CD4-positive, alpha-beta T cell (primary cell): ENCODE measurements at regions not wholly inside any gene's neighbourhood (a gene's known extent, or its start where the extent isn't known, plus 50 kb on each side); places are given as distances from the start of the nearest gene placed in this dataset.

Experiments
- ATAC-seq: fragments of 200-7000 bp; cut with Tn5 transposase; one replicate; pipeline ENCODE4 v1.10.0; 2022; ENCODE audit warnings: mild to moderate bottlenecking; ENCODE audit not compliant: poor library complexity
- CTCF ChIA-PET: fragments of 350-600 bp; sonication (Branson Sonifier 250); formaldehyde crosslinking; loops from one replicate; lab custom pipeline; 2021; ENCODE audit warnings: antibody characterized with exemption, inconsistent platforms; lab: Charles Lee
- POLR2A ChIA-PET: fragments of 350-600 bp; sonication (Branson Sonifier 250); formaldehyde crosslinking; loops from one replicate; lab custom pipeline; 2021; ENCODE audit warnings: antibody characterized with exemption, inconsistent platforms; lab: Charles Lee
- DNase-seq, 14 experiments: peaks; one replicate each; pipeline ENCODE4 v3.0.0-alpha.2; 2013 to 2020; ENCODE audit warnings: mixed read lengths in 2 of 14
- H3K27ac ChIP-seq, 2 donors: one replicate each; pipeline versions ENCODE4 v1.5.1 to v1.7.0; 2013; ENCODE audit warnings: low read length in 2 of 2, low read depth in 1 of 2, mild to moderate bottlenecking in 1 of 2
- H3K27me3 ChIP-seq, 2 experiments: 1 replicate in 1 of 2; 2 replicates in 1 of 2; pipeline versions ENCODE4 v1.6.1 to v1.7.0; 2013; ENCODE audit warnings: low read length in 2 of 2, control low read depth in 1 of 2, mild to moderate bottlenecking in 1 of 2, moderate library complexity in 1 of 2; ENCODE audit not compliant: insufficient read depth in 2 of 2, control insufficient read depth in 1 of 2
- H3K36me3 ChIP-seq: one replicate; pipeline ENCODE4 v1.6.1; 2013; ENCODE audit warnings: low read length, control low read depth; ENCODE audit not compliant: insufficient read depth
- H3K4me1 ChIP-seq: one replicate; pipeline ENCODE4 v1.6.1; 2013; ENCODE audit warnings: low read length, control low read depth; ENCODE audit not compliant: insufficient read depth
- H3K4me3 ChIP-seq: one replicate; pipeline ENCODE4 v1.5.1; 2013; ENCODE audit warnings: mild to moderate bottlenecking, low read length, moderate library complexity
- H3K9me3 ChIP-seq, 2 experiments: 1 replicate in 1 of 2; 2 replicates in 1 of 2; pipeline versions ENCODE4 v1.6.1 to v1.7.0; 2013; ENCODE audit warnings: low read length in 2 of 2, mild to moderate bottlenecking in 2 of 2, control low read depth in 1 of 2, moderate library complexity in 1 of 2; ENCODE audit not compliant: control insufficient read depth in 1 of 2, insufficient read depth in 1 of 2
- H3K27ac Mint-ChIP-seq: one replicate; pipeline ENCODE4 v1.8.0; 2020; ENCODE audit warnings: mixed read lengths
- H3K27me3 Mint-ChIP-seq: one replicate; pipeline ENCODE4 v1.8.0; 2021; ENCODE audit warnings: mixed read lengths
- H3K36me3 Mint-ChIP-seq: one replicate; pipeline ENCODE4 v1.8.0; 2021; ENCODE audit warnings: low read depth, mixed read lengths
- H3K4me1 Mint-ChIP-seq: one replicate; pipeline ENCODE4 v1.8.0; 2021; ENCODE audit warnings: low read depth, mixed read lengths
- H3K4me3 Mint-ChIP-seq: one replicate; pipeline ENCODE4 v1.8.0; 2020; ENCODE audit warnings: mild to moderate bottlenecking, mixed read lengths
- H3K9me3 Mint-ChIP-seq: one replicate; pipeline ENCODE4 v1.8.0; 2020; ENCODE audit warnings: mixed read lengths
- intact Hi-C, 2 experiments: fragments of 100-400 bp; cut with DNase I in 1 of 2; cut with micrococcal nuclease in 1 of 2; formaldehyde crosslinking; loops; one replicate each; pipeline versions ENCODE4 v1.15.1 to v1.9.0; 2023 to 2025; cut with DNase I, micrococcal nuclease
- TF ChIP-seq, protein P1 (sequence below): fragments of 200-600 bp; IDR thresholded peaks from one replicate; pipeline ENCODE4 v1.8.0; 2022; ENCODE audit warnings: antibody characterized with exemption, mild to moderate bottlenecking

DNA sequence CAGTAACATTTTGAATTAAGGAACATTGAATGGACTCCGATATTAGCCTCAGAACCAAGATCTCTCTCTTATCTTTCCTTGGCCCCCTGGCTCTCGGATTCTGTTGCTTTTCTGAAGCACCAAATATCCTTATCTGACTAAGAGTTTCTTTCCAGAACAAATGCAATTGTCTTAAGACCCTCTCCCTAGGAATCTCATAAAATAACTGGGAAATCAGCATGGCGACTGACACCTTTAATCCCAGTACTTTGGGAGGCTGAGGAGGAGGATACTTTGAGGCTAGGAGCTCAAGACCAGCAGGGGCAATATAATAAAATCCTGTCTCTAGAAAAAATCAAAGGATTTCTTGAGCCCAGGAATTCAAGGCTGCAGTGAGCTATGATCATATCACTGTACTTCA lies 984.5 kb downstream of the HACE1 start:
- no peaks in the 10 kb centered on the region for H3K36me3 ChIP-seq
- Mint-ChIP-seq H3K27ac (no peak overlapping the region), H3K4me3 (no peak overlapping the region), H3K27me3 (no peaks in the 10 kb centered on the region), H3K4me1 (no peaks in the 10 kb centered on the region), H3K9me3 (peaks cover 8% of the 10 kb centered on the region), H3K36me3 (no peaks in the 10 kb centered on the region)
- no peak overlapping the region for H3K4me3 ChIP-seq
- CTCF ChIA-PET, result no interaction called here
- no peak for ATAC-seq
- no peak overlapping the region for H3K27ac ChIP-seq
- H3K9me3 ChIP-seq, result no peaks in the 10 kb centered on the region
- TF ChIP-seq, protein P1, sequence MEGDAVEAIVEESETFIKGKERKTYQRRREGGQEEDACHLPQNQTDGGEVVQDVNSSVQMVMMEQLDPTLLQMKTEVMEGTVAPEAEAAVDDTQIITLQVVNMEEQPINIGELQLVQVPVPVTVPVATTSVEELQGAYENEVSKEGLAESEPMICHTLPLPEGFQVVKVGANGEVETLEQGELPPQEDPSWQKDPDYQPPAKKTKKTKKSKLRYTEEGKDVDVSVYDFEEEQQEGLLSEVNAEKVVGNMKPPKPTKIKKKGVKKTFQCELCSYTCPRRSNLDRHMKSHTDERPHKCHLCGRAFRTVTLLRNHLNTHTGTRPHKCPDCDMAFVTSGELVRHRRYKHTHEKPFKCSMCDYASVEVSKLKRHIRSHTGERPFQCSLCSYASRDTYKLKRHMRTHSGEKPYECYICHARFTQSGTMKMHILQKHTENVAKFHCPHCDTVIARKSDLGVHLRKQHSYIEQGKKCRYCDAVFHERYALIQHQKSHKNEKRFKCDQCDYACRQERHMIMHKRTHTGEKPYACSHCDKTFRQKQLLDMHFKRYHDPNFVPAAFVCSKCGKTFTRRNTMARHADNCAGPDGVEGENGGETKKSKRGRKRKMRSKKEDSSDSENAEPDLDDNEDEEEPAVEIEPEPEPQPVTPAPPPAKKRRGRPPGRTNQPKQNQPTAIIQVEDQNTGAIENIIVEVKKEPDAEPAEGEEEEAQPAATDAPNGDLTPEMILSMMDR, result no peak
- intact Hi-C loops, result no loop called here
- no peaks in the 10 kb centered on the region for H3K27me3 ChIP-seq
- no peak for DNase-seq
- POLR2A ChIA-PET, result no interaction called here
- no peaks in the 10 kb centered on the region for H3K4me1 ChIP-seq

DNA sequence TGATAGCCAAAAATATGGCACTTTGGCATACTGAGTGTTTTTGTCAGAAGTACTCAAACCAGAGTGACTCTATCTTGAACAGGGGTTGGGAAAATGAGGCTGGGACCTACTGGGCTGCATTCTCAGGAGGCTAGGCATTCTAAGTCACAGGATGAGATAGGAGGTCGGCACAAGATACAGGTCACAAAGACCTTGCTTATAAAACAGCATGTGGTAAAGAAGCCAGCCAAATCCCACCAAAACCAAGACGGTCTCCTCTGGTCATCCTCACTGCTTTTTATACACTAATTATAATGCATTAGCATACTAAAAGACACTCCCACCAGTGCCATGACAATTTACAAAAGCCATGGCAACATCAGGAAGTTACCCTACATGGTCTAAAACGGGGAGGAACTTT lies 985.1 kb downstream of the HACE1 start:
- ATAC-seq (no peak), DNase-seq (no peak)
- ChIA-PET POLR2A (no interaction called here), CTCF (no interaction called here)
- Histone ChIP-seq H3K9me3 (no peaks in the 10 kb centered on the region), H3K27me3 (no peaks in the 10 kb centered on the region), H3K4me3 (no peak overlapping the region), H3K36me3 (no peaks in the 10 kb centered on the region), H3K4me1 (no peaks in the 10 kb centered on the region), H3K27ac (no peak overlapping the region)
- TF ChIP-seq, protein P1, result no peak
- Mint-ChIP-seq H3K27ac (no peak overlapping the region), H3K36me3 (no peaks in the 10 kb centered on the region), H3K9me3 (peaks cover 8% of the 10 kb centered on the region), H3K4me1 (no peaks in the 10 kb centered on the region), H3K4me3 (no peak overlapping the region), H3K27me3 (no peaks in the 10 kb centered on the region)
- intact Hi-C loops, result no loop called here

DNA sequence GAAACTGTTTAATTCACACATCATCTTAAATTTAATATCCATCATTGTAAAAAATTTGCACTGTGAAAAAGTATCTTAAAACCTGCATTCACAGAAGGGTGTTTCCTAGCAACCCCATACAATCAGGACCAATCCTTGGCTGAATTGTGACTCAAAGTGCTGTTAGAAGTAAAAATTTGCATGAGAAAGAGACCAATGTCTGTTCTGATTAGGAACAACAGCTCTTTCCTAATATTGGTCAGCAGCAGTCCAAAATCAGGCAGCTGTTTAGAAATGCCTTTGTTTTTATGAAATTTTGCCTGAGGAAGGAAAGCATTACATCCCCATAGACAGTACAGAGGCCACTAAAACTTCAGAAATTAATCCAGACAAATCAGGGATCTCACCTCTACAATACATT lies 987.0 kb downstream of the HACE1 start:
- H3K27ac ChIP-seq, result no peak overlapping the region
- ATAC-seq (no peak), DNase-seq (no peak)
- Mint-ChIP-seq H3K9me3 (peaks cover 8% of the 10 kb centered on the region), H3K4me3 (no peak overlapping the region), H3K36me3 (no peaks in the 10 kb centered on the region), H3K27me3 (no peaks in the 10 kb centered on the region), H3K4me1 (no peaks in the 10 kb centered on the region), H3K27ac (no peak overlapping the region)
- ChIA-PET CTCF (no interaction called here), POLR2A (no interaction called here)
- H3K4me1 ChIP-seq, result no peaks in the 10 kb centered on the region
- H3K9me3 ChIP-seq, result peaks cover 0 to 4% of the 10 kb centered on the region in 2 experiments
- TF ChIP-seq, protein P1, result no peak
- no peaks in the 10 kb centered on the region for H3K27me3 ChIP-seq
- H3K4me3 ChIP-seq, result no peak overlapping the region
- intact Hi-C loops, result no loop called here
- no peaks in the 10 kb centered on the region for H3K36me3 ChIP-seq
